ENCODE measurements at regions not wholly inside any gene's neighbourhood (a gene's known extent, or its start where the extent isn't known, plus 50 kb on each side); places are given as distances from the start of the nearest gene placed in this dataset.

DNA sequence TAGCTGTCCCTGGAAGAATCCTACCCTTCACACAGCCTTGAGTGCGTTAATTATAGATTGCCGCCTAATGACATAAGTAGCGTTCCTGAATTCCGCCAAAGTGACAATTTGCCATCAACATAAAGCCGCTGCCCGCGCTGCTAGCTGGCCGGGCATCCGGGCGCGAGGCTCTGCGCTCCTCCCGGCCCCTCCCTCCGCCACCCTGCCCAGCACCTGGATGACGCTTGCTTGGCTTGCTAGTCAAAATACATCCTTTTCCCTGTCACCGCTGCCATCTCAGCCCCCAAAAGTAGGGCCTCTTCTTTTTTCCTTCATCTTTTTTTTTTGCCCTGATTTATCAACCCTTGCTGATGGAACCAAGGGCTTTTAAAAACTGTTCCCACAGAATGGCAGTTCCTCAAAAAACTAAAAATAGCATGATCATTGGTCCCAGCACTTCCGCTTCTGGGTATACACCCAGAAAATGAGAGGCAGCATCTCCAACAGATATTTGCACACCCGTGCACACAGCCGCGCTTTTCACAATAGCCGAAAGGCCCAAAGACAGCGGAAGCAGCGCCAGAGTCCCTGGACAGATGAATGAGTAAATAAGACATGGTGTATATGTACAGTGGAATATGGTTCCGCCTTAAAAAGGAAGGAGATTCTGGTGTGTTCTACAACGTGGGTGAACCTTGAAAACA lies 235.2 kb downstream of the BCL11B start:
- TF ChIP-seq, protein P1, sequence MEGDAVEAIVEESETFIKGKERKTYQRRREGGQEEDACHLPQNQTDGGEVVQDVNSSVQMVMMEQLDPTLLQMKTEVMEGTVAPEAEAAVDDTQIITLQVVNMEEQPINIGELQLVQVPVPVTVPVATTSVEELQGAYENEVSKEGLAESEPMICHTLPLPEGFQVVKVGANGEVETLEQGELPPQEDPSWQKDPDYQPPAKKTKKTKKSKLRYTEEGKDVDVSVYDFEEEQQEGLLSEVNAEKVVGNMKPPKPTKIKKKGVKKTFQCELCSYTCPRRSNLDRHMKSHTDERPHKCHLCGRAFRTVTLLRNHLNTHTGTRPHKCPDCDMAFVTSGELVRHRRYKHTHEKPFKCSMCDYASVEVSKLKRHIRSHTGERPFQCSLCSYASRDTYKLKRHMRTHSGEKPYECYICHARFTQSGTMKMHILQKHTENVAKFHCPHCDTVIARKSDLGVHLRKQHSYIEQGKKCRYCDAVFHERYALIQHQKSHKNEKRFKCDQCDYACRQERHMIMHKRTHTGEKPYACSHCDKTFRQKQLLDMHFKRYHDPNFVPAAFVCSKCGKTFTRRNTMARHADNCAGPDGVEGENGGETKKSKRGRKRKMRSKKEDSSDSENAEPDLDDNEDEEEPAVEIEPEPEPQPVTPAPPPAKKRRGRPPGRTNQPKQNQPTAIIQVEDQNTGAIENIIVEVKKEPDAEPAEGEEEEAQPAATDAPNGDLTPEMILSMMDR (IDR thresholded peaks at IDR 0.05) = no peak
- no peak for TF ChIP-seq NR2C2 (CRISPR knock-in tag; IDR thresholded peaks at IDR 0.05)
- TF ChIP-seq MAX (CRISPR knock-in tag; IDR thresholded peaks at IDR 0.05) = no peak
- TF ChIP-seq, protein P2, sequence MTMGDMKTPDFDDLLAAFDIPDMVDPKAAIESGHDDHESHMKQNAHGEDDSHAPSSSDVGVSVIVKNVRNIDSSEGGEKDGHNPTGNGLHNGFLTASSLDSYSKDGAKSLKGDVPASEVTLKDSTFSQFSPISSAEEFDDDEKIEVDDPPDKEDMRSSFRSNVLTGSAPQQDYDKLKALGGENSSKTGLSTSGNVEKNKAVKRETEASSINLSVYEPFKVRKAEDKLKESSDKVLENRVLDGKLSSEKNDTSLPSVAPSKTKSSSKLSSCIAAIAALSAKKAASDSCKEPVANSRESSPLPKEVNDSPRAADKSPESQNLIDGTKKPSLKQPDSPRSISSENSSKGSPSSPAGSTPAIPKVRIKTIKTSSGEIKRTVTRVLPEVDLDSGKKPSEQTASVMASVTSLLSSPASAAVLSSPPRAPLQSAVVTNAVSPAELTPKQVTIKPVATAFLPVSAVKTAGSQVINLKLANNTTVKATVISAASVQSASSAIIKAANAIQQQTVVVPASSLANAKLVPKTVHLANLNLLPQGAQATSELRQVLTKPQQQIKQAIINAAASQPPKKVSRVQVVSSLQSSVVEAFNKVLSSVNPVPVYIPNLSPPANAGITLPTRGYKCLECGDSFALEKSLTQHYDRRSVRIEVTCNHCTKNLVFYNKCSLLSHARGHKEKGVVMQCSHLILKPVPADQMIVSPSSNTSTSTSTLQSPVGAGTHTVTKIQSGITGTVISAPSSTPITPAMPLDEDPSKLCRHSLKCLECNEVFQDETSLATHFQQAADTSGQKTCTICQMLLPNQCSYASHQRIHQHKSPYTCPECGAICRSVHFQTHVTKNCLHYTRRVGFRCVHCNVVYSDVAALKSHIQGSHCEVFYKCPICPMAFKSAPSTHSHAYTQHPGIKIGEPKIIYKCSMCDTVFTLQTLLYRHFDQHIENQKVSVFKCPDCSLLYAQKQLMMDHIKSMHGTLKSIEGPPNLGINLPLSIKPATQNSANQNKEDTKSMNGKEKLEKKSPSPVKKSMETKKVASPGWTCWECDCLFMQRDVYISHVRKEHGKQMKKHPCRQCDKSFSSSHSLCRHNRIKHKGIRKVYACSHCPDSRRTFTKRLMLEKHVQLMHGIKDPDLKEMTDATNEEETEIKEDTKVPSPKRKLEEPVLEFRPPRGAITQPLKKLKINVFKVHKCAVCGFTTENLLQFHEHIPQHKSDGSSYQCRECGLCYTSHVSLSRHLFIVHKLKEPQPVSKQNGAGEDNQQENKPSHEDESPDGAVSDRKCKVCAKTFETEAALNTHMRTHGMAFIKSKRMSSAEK (CRISPR knock-in tag; IDR thresholded peaks at IDR 0.05; ENCODE audit: borderline replicate concordance) = no peak
- TF ChIP-seq, protein P3, sequence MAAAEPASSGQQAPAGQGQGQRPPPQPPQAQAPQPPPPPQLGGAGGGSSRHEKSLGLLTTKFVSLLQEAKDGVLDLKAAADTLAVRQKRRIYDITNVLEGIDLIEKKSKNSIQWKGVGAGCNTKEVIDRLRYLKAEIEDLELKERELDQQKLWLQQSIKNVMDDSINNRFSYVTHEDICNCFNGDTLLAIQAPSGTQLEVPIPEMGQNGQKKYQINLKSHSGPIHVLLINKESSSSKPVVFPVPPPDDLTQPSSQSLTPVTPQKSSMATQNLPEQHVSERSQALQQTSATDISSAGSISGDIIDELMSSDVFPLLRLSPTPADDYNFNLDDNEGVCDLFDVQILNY (CRISPR knock-in tag; IDR thresholded peaks at IDR 0.05) = no peak

All from WTC11 (cell line).